ENCODE measurements at regions not wholly inside any gene's neighbourhood (a gene's known extent, or its start where the extent isn't known, plus 50 kb on each side); places are given as distances from the start of the nearest gene placed in this dataset.

DNA sequence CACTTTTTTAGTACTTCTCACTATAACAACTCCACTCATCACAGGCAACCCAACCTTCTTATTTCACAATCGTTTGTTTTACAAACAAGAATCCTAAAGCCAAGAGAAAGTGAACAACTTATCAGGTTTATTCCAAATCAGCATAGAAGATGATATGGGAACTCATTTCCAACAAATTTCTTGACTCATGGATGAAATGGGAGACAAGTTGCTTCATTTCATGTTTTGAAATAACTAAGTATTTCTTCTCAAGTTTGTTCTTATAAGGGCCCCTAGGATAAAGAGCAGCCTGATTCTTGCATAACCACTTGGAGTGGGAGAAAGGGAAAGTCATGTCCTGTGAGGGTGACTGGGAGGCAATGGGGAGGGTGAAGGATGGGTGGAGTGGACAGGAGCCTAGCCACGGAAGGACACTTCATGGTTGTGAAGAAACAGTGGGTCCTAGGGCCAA lies 168.3 kb downstream of the DUSP6 start:
- Histone ChIP-seq H3K27ac (peak overlapping the region; percentile 4), H3K4me2 (no peak overlapping the region), H3K9me3 (ENCODE audit: low read depth) (peaks cover under 1% of the 10 kb centered on the region), H3K79me2 (no peaks in the 10 kb centered on the region), H4K20me1 (ENCODE audit: insufficient read depth, poor library complexity, severe bottlenecking) (no peaks in the 10 kb centered on the region), H3K4me3 (no peak overlapping the region), H3K9me2 (replicated peaks; ENCODE audit: insufficient read depth) (no peaks in the 10 kb centered on the region), H2AFZ (no peak overlapping the region), H3K4me1 (ENCODE audit: insufficient read depth) (peaks cover 3% of the 10 kb centered on the region), H3K36me3 (replicated peaks; ENCODE audit: insufficient read depth, low read depth) (no peaks in the 10 kb centered on the region), H3K27me3 (no peaks in the 10 kb centered on the region)
- peak; percentile 38 for DNase-seq (ENCODE audit: low spot score)
- WGBS (ENCODE audit: low lambda C conversion rate, missing lambda C conversion rate): 62% methylated on average over 2 of the region's 2 CpGs
- TF ChIP-seq, protein P1, sequence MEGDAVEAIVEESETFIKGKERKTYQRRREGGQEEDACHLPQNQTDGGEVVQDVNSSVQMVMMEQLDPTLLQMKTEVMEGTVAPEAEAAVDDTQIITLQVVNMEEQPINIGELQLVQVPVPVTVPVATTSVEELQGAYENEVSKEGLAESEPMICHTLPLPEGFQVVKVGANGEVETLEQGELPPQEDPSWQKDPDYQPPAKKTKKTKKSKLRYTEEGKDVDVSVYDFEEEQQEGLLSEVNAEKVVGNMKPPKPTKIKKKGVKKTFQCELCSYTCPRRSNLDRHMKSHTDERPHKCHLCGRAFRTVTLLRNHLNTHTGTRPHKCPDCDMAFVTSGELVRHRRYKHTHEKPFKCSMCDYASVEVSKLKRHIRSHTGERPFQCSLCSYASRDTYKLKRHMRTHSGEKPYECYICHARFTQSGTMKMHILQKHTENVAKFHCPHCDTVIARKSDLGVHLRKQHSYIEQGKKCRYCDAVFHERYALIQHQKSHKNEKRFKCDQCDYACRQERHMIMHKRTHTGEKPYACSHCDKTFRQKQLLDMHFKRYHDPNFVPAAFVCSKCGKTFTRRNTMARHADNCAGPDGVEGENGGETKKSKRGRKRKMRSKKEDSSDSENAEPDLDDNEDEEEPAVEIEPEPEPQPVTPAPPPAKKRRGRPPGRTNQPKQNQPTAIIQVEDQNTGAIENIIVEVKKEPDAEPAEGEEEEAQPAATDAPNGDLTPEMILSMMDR (IDR thresholded peaks at IDR 0.05; ENCODE audit: poor library complexity): no peak
- TF ChIP-seq EZH2phosphoT487 (IDR thresholded peaks at IDR 0.05; ENCODE audit: low read depth, severe bottlenecking, unreplicated experiment) (no peak), EZH2 (IDR thresholded peaks at IDR 0.05; ENCODE audit: borderline replicate concordance) (no peak)

DNA sequence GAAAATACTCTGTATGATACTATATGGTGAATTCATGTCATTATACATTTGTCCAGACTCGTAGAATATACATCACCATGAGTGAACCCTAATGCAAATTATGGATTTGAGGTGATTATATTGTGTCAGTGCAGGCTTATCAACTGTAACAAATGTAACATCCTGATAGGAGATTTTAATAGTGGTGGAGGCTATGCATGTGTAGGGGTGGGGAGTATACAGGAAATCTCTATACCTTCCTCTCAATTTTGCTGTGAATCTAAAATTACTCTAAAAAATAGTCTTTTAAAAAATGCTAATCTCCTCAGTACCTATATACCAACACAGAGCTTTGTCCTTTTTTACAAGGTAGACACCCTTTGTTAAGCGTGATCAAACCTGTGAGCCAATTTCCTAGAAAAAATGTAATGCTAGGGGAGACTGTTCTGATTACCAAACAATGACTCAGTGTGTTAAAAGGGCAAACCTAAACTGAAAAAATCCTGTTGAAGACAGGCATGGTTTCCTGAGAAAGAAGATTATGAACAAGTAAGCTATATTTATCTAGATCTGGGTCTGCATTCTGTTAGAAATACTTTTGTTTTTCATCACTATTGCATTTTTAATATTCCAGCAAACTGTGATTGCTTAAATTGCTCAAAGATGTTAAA lies 170.9 kb downstream of the DUSP6 start:
- H3K9me2 ChIP-seq (replicated peaks; ENCODE audit: insufficient read depth): no peaks in the 10 kb centered on the region
- no peaks in the 10 kb centered on the region for H4K20me1 ChIP-seq (ENCODE audit: insufficient read depth, poor library complexity, severe bottlenecking)
- TF ChIP-seq, protein P1 (IDR thresholded peaks at IDR 0.05; ENCODE audit: poor library complexity): no peak
- TF ChIP-seq EZH2phosphoT487 (IDR thresholded peaks at IDR 0.05; ENCODE audit: low read depth, severe bottlenecking, unreplicated experiment) (no peak), EZH2 (IDR thresholded peaks at IDR 0.05; ENCODE audit: borderline replicate concordance) (no peak)
- H3K27ac ChIP-seq: no peak overlapping the region
- no peak overlapping the region for H3K4me2 ChIP-seq
- peak; percentile 15 for DNase-seq (ENCODE audit: low spot score)
- H2AFZ ChIP-seq: no peak overlapping the region
- H3K79me2 ChIP-seq: no peaks in the 10 kb centered on the region
- H3K4me1 ChIP-seq (ENCODE audit: insufficient read depth): peaks cover 3% of the 10 kb centered on the region
- 71% methylated on average over 2 of the region's 2 CpGs for WGBS (ENCODE audit: low lambda C conversion rate, missing lambda C conversion rate)
- no peak overlapping the region for H3K4me3 ChIP-seq
- H3K36me3 ChIP-seq (replicated peaks; ENCODE audit: insufficient read depth, low read depth): no peaks in the 10 kb centered on the region
- H3K9me3 ChIP-seq (ENCODE audit: low read depth): no peaks in the 10 kb centered on the region
- H3K27me3 ChIP-seq: no peaks in the 10 kb centered on the region

DNA sequence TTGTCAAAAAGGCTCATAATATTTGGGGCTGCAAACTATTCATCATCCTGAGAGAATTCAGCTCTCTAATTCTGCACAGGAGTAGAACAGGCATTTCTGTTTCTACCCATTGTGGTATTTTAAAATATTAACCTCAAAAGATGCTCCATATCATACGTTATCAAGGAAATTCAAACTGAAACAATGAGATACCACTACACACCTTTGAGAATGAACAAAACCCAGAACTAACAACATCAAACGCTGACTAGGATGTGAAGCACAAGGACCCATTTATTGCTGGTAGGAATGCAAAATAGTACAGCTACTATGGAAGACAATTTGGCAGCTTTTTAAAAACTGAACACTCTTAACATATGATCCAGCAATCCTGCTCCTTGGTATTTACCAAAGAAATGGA lies 171.8 kb downstream of the DUSP6 start:
- Histone ChIP-seq H2AFZ (no peak overlapping the region), H3K9me2 (replicated peaks; ENCODE audit: insufficient read depth) (no peaks in the 10 kb centered on the region), H3K36me3 (replicated peaks; ENCODE audit: insufficient read depth, low read depth) (no peaks in the 10 kb centered on the region), H3K4me1 (ENCODE audit: insufficient read depth) (peaks cover 3% of the 10 kb centered on the region), H3K4me3 (no peak overlapping the region), H3K27ac (no peak overlapping the region), H3K27me3 (no peaks in the 10 kb centered on the region), H3K9me3 (ENCODE audit: low read depth) (no peaks in the 10 kb centered on the region), H4K20me1 (ENCODE audit: insufficient read depth, poor library complexity, severe bottlenecking) (no peaks in the 10 kb centered on the region), H3K79me2 (no peaks in the 10 kb centered on the region), H3K4me2 (no peak overlapping the region)
- no peak for DNase-seq (ENCODE audit: low spot score)
- WGBS (ENCODE audit: low lambda C conversion rate, missing lambda C conversion rate): 62% methylated on average over 2 of the region's 2 CpGs
- TF ChIP-seq, protein P1 (IDR thresholded peaks at IDR 0.05; ENCODE audit: poor library complexity): no peak
- TF ChIP-seq EZH2 (IDR thresholded peaks at IDR 0.05; ENCODE audit: borderline replicate concordance) (no peak), EZH2phosphoT487 (IDR thresholded peaks at IDR 0.05; ENCODE audit: low read depth, severe bottlenecking, unreplicated experiment) (no peak)

All from hepatocyte (in vitro differentiated cells).